Endothelial cell of umbilical vein (primary cell): ENCODE measurements at regions not wholly inside any gene's neighbourhood (a gene's known extent, or its start where the extent isn't known, plus 50 kb on each side); places are given as distances from the start of the nearest gene placed in this dataset.

Experiments
- BruUV-seq: library from RNA; stranded (reverse); fragments of 400-500 nt; replicated peaks from 2 replicates; lab custom pipeline; 2021; lab: Mats Ljungman, UMichigan
- CTCF ChIA-PET: fragments of 300-600, 350-600 bp; sonication (Branson Sonifier 250); formaldehyde crosslinking; loops from one replicate; lab custom pipeline; 2021; ENCODE audit warnings: antibody characterized with exemption, inconsistent platforms; lab: Charles Lee
- POLR2A ChIA-PET: fragments of 300-600, 350-600 bp; sonication (Branson Sonifier 250); formaldehyde crosslinking; loops from one replicate; lab custom pipeline; 2021; ENCODE audit warnings: antibody characterized with exemption, inconsistent platforms; lab: Charles Lee
- DNase-seq: peaks from one replicate; pipeline ENCODE4 v3.0.0-alpha.2; 2011; ENCODE audit warnings: low read depth, low spot score
- FAIRE-seq: peaks from 2 replicates; lab custom pipeline; 2011; peaks lifted over from hg19 to GRCh38; lab: Jason Lieb, UNC
- H2AFZ ChIP-seq: 2 replicates; pipeline ENCODE4 v1.6.0; 2012; ENCODE audit warnings: low read depth, low read length, control low read depth, inconsistent platforms
- H3K27ac ChIP-seq: 2 replicates; pipeline ENCODE4 v1.5.1; 2011; ENCODE audit warnings: low read depth, mild to moderate bottlenecking, control low read depth, low read length, moderate library complexity; ENCODE audit not compliant: insufficient read depth
- H3K27me3 ChIP-seq, 2 experiments: 2 replicates each; pipeline versions ENCODE4 v1.6.0 to v1.6.1; 2011; ENCODE audit warnings: low read length in 2 of 2, mixed read lengths in 1 of 2; ENCODE audit not compliant: control insufficient read depth in 2 of 2, insufficient read depth in 2 of 2
- H3K36me3 ChIP-seq, 2 experiments: 2 replicates in 1 of 2; 3 replicates in 1 of 2; pipeline ENCODE4 v1.5.1; 2011; ENCODE audit warnings: low read length in 2 of 2, mild to moderate bottlenecking in 1 of 2, moderate library complexity in 1 of 2; ENCODE audit not compliant: control insufficient read depth in 2 of 2, insufficient read depth in 2 of 2; ENCODE audit errors: extremely low read depth in 1 of 2
- H3K4me1 ChIP-seq: 3 replicates; pipeline ENCODE4 v1.5.1; 2011; ENCODE audit warnings: mild to moderate bottlenecking, low read length; ENCODE audit not compliant: control insufficient read depth, insufficient read depth; ENCODE audit errors: extremely low read depth
- H3K4me2 ChIP-seq: 2 replicates; pipeline ENCODE4 v1.6.1; 2011; ENCODE audit warnings: low read length, control low read depth, mixed read lengths; ENCODE audit not compliant: insufficient read depth
- H3K4me3 ChIP-seq, 3 experiments: fragments of 200-600 bp in 1 of 3; sonication (generic), shearing (Covaris generic) in 1 of 3; replicated peaks in 1 of 3; 2 replicates each; pipeline ENCODE4 v1.5.1; 2011 to 2016; ENCODE audit warnings: control low read depth in 3 of 3, low read length in 3 of 3, mild to moderate bottlenecking in 2 of 3, inconsistent platforms in 1 of 3, low read depth in 1 of 3, moderate library complexity in 1 of 3; ENCODE audit not compliant: insufficient read depth in 1 of 3
- H3K79me2 ChIP-seq: 2 replicates; pipeline ENCODE4 v1.6.0; 2012; ENCODE audit warnings: low read length, inconsistent platforms; ENCODE audit not compliant: control insufficient read depth, insufficient read depth
- H3K9ac ChIP-seq: replicated peaks from 2 replicates; pipeline ENCODE3; 2011; ENCODE audit warnings: low read length, control low read depth; ENCODE audit not compliant: insufficient read depth; ENCODE audit errors: extremely low read depth
- H3K9me1 ChIP-seq: replicated peaks from 3 replicates; pipeline ENCODE4 v1.6.0; 2011; ENCODE audit warnings: mild to moderate bottlenecking, low read length; ENCODE audit not compliant: control insufficient read depth, insufficient read depth; ENCODE audit errors: extremely low read depth
- H3K9me3 ChIP-seq: replicated peaks from 2 replicates; pipeline ENCODE4 v1.5.1; 2012; ENCODE audit warnings: low read length, inconsistent platforms; ENCODE audit not compliant: control insufficient read depth, insufficient read depth
- H4K20me1 ChIP-seq: replicated peaks from 2 replicates; pipeline ENCODE3; 2011; ENCODE audit warnings: mild to moderate bottlenecking, low read length; ENCODE audit not compliant: control insufficient read depth, insufficient read depth; ENCODE audit errors: extremely low read depth
- CTCF ChIP-seq, 2 donors: IDR thresholded peaks; 1 replicate in 1 of 2; 2 replicates in 1 of 2; pipeline ENCODE4 v1.5.1; 2011; ENCODE audit warnings: low read length in 2 of 2, mild to moderate bottlenecking in 2 of 2, moderate library complexity in 2 of 2, control low read depth in 1 of 2, inconsistent platforms in 1 of 2, low read depth in 1 of 2; ENCODE audit not compliant: insufficient read depth in 1 of 2; ENCODE audit errors: extremely low read depth in 1 of 2
- EZH2 ChIP-seq: IDR thresholded peaks from 2 replicates; pipeline ENCODE4 v1.6.1; 2012; ENCODE audit warnings: borderline replicate concordance, low read depth, mild to moderate bottlenecking, moderate library complexity, low read length, inconsistent platforms; ENCODE audit not compliant: severe bottlenecking
- FOS ChIP-seq: IDR thresholded peaks from 2 replicates; pipeline ENCODE4 v1.6.1; 2011; ENCODE audit warnings: mild to moderate bottlenecking, low read length, moderate library complexity, borderline replicate concordance; ENCODE audit not compliant: insufficient read depth
- GATA2 ChIP-seq: IDR thresholded peaks from 2 replicates; pipeline ENCODE4 v1.7.0; 2011; ENCODE audit warnings: low read depth, mild to moderate bottlenecking, moderate library complexity, mixed read lengths, low read length; ENCODE audit not compliant: insufficient read length, insufficient read depth
- JUN ChIP-seq: IDR thresholded peaks from 2 replicates; pipeline ENCODE4 v1.6.1; 2011; ENCODE audit warnings: borderline replicate concordance, low read depth; ENCODE audit not compliant: insufficient read length, insufficient read depth
- MAX ChIP-seq: IDR thresholded peaks from 2 replicates; pipeline ENCODE4 v1.6.1; 2011; ENCODE audit not compliant: insufficient read depth, insufficient read length
- MYC ChIP-seq: IDR thresholded peaks from one replicate; pipeline ENCODE4 v1.6.1; 2011; ENCODE audit warnings: mild to moderate bottlenecking, low read depth, low read length
- POLR2A ChIP-seq: IDR thresholded peaks from 2 replicates; pipeline ENCODE4 v1.6.1; 2012; ENCODE audit warnings: low read depth, mild to moderate bottlenecking, control low read depth, low read length
- POLR2AphosphoS5 ChIP-seq: IDR thresholded peaks from 2 replicates; pipeline ENCODE4 v1.6.1; 2012; ENCODE audit warnings: low read depth, mild to moderate bottlenecking, control low read depth, low read length, moderate library complexity; ENCODE audit not compliant: insufficient read depth
- dilution Hi-C: fragments of 300-500 bp; cut with MboI; formaldehyde crosslinking; loops from one replicate; pipeline ENCODE4 v1.15.0; 2019; ENCODE audit warnings: low sequenced_read_pairs; ENCODE audit not compliant: extremely low pct_ligation_motif_present
- intact Hi-C: fragments of 100-400 bp; cut with micrococcal nuclease; formaldehyde crosslinking; loops from one replicate; pipeline ENCODE4 v1.10.0; 2022

- Histone ChIP-seq H2AFZ (no peak overlapping the region), H3K36me3 (no peaks in the 10 kb centered on the region), H3K27ac (no peak overlapping the region), H4K20me1 (no peaks in the 10 kb centered on the region), H3K9ac (no peak overlapping the region), H3K4me3 (no peak overlapping the region), H3K27me3 (no peaks in the 10 kb centered on the region), H3K4me1 (no peaks in the 10 kb centered on the region), H3K4me2 (no peak overlapping the region), H3K79me2 (no peaks in the 10 kb centered on the region), H3K9me1 (no peaks in the 10 kb centered on the region), H3K9me3 (no peaks in the 10 kb centered on the region)
- BruUV-seq, result no TSS peak
- ChIA-PET CTCF (no interaction called here), POLR2A (no interaction called here)
- dilution Hi-C loops (no loop called here), intact Hi-C loops (no loop called here)
- DNase-seq (no peak), FAIRE-seq (no peak)
- TF ChIP-seq EZH2, result no peak
- no peak for TF ChIP-seq JUN
- TF ChIP-seq MAX, result no peak
- TF ChIP-seq POLR2A, result no peak
- no peak for TF ChIP-seq MYC
- no peak for TF ChIP-seq CTCF (IDR thresholded peaks at IDR 0.05; ENCODE audit: extremely low read depth in 1 of 2, insufficient read depth in 1 of 2, low read depth in 1 of 2, low read length in 2 of 2)
- no peak for TF ChIP-seq POLR2AphosphoS5
- TF ChIP-seq GATA2, result no peak
- TF ChIP-seq FOS, result no peak
Observed at GRCh38 chr11:70682056-70682455, 283.7 kb downstream of the CTTN start.
